ENCODE measurements at regions not wholly inside any gene's neighbourhood (a gene's known extent, or its start where the extent isn't known, plus 50 kb on each side); places are given as distances from the start of the nearest gene placed in this dataset.

GRCh38 chr13:79018166-79018565 is 359.2 kb upstream of the OBI1 start:
- H3K9me3 Mint-ChIP-seq: peaks cover 8% of the 10 kb centered on the region
- no peak overlapping the region for H3K27ac Mint-ChIP-seq
- no peaks in the 10 kb centered on the region for H3K4me1 Mint-ChIP-seq
- no peak overlapping the region for H3K4me3 Mint-ChIP-seq
- H3K36me3 Mint-ChIP-seq (ENCODE audit: low read depth): no peaks in the 10 kb centered on the region
- no peak for ATAC-seq
- DNase-seq: no peak
- H3K27me3 Mint-ChIP-seq: peaks cover 4% of the 10 kb centered on the region

GRCh38 chr13:79011179-79011578 is 352.2 kb upstream of the OBI1 start:
- H3K27ac Mint-ChIP-seq: no peak overlapping the region
- H3K27me3 Mint-ChIP-seq: peaks cover 3% of the 10 kb centered on the region
- H3K36me3 Mint-ChIP-seq (ENCODE audit: low read depth): no peaks in the 10 kb centered on the region
- H3K9me3 Mint-ChIP-seq: no peaks in the 10 kb centered on the region
- DNase-seq (no peak), ATAC-seq (no peak)
- H3K4me3 Mint-ChIP-seq: no peak overlapping the region
- H3K4me1 Mint-ChIP-seq: no peaks in the 10 kb centered on the region

DNA sequence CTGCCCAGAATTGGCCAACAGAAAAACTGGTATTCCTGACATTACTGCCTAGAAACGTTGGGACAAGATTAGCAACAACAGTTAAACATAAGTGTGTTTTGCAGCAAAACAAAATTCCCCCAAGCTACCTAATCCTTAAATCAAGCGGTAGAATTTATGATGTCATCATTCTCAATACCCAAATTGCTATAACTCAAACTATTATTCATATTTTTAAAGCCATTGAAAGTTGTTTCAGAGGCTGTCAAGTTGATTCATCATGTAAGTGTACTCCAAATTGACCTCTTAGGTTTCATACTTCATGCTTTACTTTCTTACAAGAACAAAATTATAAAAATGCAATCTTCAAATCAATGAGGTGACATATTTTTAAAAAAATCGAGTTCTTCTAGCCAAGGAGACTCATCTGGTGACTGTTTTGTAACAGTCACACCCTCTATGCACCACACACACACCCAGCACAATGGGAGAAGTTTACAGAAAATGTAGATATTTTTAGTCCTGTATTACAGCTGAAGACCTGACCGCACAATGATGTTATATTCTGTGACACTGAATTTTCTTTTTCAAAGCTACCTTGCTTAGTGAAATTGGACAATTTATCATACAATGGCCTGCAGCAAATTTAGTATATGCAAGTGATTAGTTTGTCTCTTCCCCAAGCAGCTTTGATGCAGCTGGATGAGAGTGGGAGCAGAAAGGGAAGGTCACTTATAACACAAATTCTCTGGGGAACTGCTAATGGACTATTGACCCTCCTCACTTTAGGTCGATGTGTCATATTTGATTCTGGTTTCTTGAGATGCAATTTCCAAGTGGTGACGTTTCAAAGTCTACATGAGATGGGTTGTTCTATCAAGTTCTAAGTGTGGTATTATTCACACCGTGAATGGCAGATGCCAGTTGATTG is 345.3 kb upstream of the OBI1 start:
- H3K9me3 Mint-ChIP-seq: no peaks in the 10 kb centered on the region

DNA sequence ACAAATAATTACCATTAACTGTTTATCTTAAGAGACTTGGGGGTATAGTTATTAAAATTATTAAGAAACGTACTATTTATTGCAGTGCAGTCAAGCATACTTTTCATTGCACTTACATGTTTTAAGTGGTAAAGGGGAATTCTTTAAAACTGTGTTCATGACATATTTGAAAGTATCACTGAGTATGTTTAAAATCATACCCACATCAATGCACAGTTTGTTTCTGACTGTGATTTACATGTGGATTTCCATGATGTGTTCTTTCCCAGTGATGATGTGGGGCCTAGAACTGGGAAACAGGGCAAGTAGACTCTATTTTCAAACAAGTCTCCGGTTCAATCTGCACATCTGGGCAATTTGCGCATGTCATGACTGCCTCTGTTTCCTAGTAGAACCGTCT is 340.5 kb upstream of the OBI1 start:
- Mint-ChIP-seq H3K27me3 (peaks cover 4% of the 10 kb centered on the region), H3K9me3 (no peaks in the 10 kb centered on the region), H3K36me3 (ENCODE audit: low read depth) (no peaks in the 10 kb centered on the region), H3K4me3 (no peak overlapping the region), H3K27ac (no peak overlapping the region), H3K4me1 (no peaks in the 10 kb centered on the region)
- ATAC-seq (no peak), DNase-seq (no peak)

More for the DNA sequence above, 345.3 kb upstream of the OBI1 start:
- Mint-ChIP-seq H3K27me3 (no peaks in the 10 kb centered on the region), H3K4me1 (no peaks in the 10 kb centered on the region), H3K4me3 (no peak overlapping the region), H3K27ac (no peak overlapping the region), H3K36me3 (ENCODE audit: low read depth) (no peaks in the 10 kb centered on the region)
- DNase-seq: no peak
- no peak for ATAC-seq

DNA sequence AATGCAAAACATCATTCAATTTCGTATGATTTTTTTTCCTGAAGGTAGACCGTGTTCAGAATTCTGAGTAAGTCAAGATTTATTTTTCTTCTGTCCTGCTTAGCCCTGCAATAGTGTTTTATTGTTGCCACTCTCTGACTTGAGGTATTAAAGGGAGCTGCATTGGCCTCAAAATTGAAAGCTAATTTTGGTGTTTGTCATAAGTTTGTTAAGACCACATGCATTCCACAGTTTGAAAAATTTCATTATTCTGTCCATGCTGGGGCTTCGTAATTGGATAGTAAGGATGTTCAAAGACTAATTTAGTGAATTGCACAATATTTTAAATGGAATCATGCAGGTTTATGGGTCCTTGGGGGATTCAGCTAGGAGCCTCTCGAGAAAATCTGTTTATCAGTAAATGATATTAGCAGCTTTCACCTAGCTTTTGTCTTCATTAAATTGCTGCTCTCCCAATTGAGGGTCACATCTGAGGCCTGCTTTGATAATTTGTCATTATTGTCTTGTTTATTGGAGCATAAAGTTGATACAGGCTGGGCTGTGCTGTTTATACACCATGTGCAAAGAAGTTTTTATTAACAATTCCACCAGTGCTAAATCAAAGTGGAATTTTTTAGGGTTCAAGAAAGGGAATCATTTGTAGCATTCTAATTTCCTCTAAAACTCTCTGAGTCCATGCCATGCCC is 339.8 kb upstream of the OBI1 start:
- Mint-ChIP-seq H3K36me3 (ENCODE audit: low read depth) (no peaks in the 10 kb centered on the region), H3K27ac (no peak overlapping the region), H3K27me3 (peaks cover 4% of the 10 kb centered on the region), H3K4me3 (no peak overlapping the region), H3K4me1 (no peaks in the 10 kb centered on the region), H3K9me3 (no peaks in the 10 kb centered on the region)
- DNase-seq (no peak), ATAC-seq (no peak)

DNA sequence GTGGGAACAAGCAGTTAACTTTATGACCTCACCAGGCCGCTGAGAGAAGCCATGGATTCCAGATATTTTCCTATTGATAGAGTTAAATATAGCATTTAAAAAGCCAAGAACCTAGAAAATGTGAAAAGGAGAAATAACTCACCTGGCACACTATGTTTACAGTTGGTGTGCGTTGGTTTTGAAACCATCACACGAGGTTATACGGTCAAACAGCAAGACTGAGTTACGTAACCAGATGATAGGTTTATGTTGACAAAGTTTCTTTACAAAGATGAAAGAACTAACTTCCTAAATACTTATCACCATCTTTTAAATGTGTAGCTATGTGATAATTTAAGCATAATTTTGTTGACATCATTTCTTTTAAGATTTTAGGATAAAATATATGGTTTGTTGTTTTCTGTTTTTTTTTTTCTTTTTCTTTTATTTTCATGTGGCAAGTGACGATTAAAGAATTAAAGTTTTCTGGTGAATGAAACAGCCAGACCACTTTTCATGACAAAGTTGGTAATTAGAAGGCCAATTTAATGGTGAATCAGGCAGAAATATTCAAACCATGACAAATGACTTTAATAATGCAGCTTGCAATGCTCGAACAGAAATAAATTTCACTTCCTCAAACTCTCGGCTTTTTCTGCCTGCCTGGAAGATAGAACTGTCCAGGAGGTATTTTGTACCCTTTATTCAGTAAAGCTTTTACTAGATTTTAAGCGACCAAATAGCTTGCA is 339.1 kb upstream of the OBI1 start:
- Mint-ChIP-seq H3K36me3 (ENCODE audit: low read depth) (no peaks in the 10 kb centered on the region), H3K4me3 (no peak overlapping the region), H3K27me3 (peaks cover 4% of the 10 kb centered on the region), H3K9me3 (no peaks in the 10 kb centered on the region), H3K4me1 (no peaks in the 10 kb centered on the region), H3K27ac (no peak overlapping the region)
- ATAC-seq (no peak), DNase-seq (no peak)

- Mint-ChIP-seq H3K4me1 (no peaks in the 10 kb centered on the region), H3K27ac (no peak overlapping the region), H3K9me3 (no peaks in the 10 kb centered on the region), H3K4me3 (no peak overlapping the region), H3K27me3 (peaks cover 4% of the 10 kb centered on the region), H3K36me3 (ENCODE audit: low read depth) (no peaks in the 10 kb centered on the region)
- DNase-seq (no peak), ATAC-seq (no peak)
These were observed 334.8 kb upstream of the OBI1 start for GRCh38 chr13:78993792-78994191.

DNA sequence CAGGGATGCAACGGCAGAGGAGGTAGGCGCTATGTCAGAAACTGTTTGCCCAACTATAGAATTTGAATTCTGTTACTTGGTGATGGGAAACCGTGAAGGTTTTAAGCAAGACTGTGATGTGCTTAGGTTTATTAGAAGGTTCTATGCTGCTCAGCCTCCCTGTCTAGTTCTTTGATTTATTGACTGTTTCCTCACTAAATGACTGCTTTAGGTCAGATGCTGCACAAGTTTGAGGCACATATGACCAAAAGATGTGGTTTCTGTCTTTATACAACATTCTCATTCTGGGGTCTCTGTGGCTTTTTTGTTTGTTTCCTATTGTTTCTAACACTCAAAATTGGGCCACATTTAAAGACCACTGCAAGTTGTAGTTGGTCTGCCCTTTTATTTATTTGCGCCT is 323.0 kb upstream of the OBI1 start:
- H3K36me3 Mint-ChIP-seq (ENCODE audit: low read depth): no peaks in the 10 kb centered on the region
- H3K27me3 Mint-ChIP-seq: peaks cover 9% of the 10 kb centered on the region
- no peak for DNase-seq
- H3K4me3 Mint-ChIP-seq: no peak overlapping the region
- H3K4me1 Mint-ChIP-seq: no peaks in the 10 kb centered on the region
- no peak overlapping the region for H3K27ac Mint-ChIP-seq
- no peaks in the 10 kb centered on the region for H3K9me3 Mint-ChIP-seq
- no peak for ATAC-seq

DNA sequence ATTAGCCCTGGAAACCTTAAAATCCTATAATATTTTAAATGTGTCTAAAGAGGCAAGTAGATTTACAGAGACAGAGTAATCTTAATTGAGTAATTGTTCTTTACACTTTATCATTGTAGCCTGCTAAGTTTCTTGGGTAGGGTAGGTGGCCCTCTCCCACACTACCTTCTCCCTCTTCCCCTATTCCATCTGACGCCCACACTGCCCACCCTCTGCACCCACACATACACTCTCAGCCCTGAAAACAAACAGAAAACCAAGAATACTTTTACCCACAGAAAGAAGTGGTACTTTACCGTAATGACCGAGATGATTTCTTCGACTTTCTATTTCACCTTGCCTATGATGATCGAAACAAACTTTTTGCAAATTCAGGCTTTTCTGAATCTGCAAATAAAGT is 320.4 kb upstream of the OBI1 start:
- no peak overlapping the region for H3K27ac Mint-ChIP-seq
- peaks cover 9% of the 10 kb centered on the region for H3K27me3 Mint-ChIP-seq
- no peak overlapping the region for H3K4me3 Mint-ChIP-seq
- no peak for DNase-seq
- no peaks in the 10 kb centered on the region for H3K9me3 Mint-ChIP-seq
- H3K36me3 Mint-ChIP-seq (ENCODE audit: low read depth): no peaks in the 10 kb centered on the region
- ATAC-seq: no peak
- H3K4me1 Mint-ChIP-seq: no peaks in the 10 kb centered on the region

GRCh38 chr13:78978381-78978998 is 319.5 kb upstream of the OBI1 start:
- Mint-ChIP-seq H3K36me3 (ENCODE audit: low read depth) (no peaks in the 10 kb centered on the region), H3K27ac (no peak overlapping the region), H3K27me3 (peaks cover 9% of the 10 kb centered on the region), H3K4me1 (no peaks in the 10 kb centered on the region), H3K4me3 (no peak overlapping the region), H3K9me3 (no peaks in the 10 kb centered on the region)
- DNase-seq (peak; percentile 11), ATAC-seq (peak; percentile 65)

DNA sequence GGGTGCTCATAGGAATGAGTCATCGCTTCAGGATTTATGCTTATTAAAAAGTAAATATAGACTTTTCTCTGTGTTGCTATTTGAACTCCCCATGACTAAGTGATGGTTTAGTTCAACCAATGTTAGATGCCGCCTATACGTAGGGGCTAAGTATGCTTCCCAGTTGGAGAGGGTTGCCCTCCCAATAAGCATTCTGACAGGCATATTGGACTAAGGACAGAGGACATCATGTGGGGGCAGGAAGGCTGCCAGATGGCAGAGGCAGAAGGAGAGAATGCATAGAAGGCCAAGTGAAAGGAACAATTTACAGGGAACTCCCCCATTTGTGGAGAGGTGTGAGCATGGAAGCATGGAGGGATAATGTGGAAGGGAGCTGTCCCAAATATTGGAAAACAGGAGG is 318.4 kb upstream of the OBI1 start:
- DNase-seq: no peak
- H3K27ac Mint-ChIP-seq: no peak overlapping the region

GRCh38 chr13:78976696-78977095 is 317.7 kb upstream of the OBI1 start:
- DNase-seq (no peak), ATAC-seq (no peak)
- Mint-ChIP-seq H3K27ac (no peak overlapping the region), H3K4me1 (no peaks in the 10 kb centered on the region), H3K9me3 (no peaks in the 10 kb centered on the region), H3K36me3 (ENCODE audit: low read depth) (no peaks in the 10 kb centered on the region), H3K4me3 (no peak overlapping the region), H3K27me3 (peaks cover 9% of the 10 kb centered on the region)

More for the DNA sequence above, 318.4 kb upstream of the OBI1 start:
- H3K9me3 Mint-ChIP-seq: no peaks in the 10 kb centered on the region
- ATAC-seq: no peak
- H3K36me3 Mint-ChIP-seq (ENCODE audit: low read depth): no peaks in the 10 kb centered on the region
- no peak overlapping the region for H3K4me3 Mint-ChIP-seq
- no peaks in the 10 kb centered on the region for H3K4me1 Mint-ChIP-seq
- peaks cover 9% of the 10 kb centered on the region for H3K27me3 Mint-ChIP-seq

- H3K36me3 Mint-ChIP-seq (ENCODE audit: low read depth): no peaks in the 10 kb centered on the region
- no peak overlapping the region for H3K27ac Mint-ChIP-seq
- peaks cover 7% of the 10 kb centered on the region for H3K9me3 Mint-ChIP-seq
- no peak overlapping the region for H3K4me3 Mint-ChIP-seq
- DNase-seq (no peak), ATAC-seq (no peak)
- H3K27me3 Mint-ChIP-seq: peaks cover 8% of the 10 kb centered on the region
- no peaks in the 10 kb centered on the region for H3K4me1 Mint-ChIP-seq
These were observed 313.6 kb upstream of the OBI1 start for GRCh38 chr13:78972561-78972960.

DNA sequence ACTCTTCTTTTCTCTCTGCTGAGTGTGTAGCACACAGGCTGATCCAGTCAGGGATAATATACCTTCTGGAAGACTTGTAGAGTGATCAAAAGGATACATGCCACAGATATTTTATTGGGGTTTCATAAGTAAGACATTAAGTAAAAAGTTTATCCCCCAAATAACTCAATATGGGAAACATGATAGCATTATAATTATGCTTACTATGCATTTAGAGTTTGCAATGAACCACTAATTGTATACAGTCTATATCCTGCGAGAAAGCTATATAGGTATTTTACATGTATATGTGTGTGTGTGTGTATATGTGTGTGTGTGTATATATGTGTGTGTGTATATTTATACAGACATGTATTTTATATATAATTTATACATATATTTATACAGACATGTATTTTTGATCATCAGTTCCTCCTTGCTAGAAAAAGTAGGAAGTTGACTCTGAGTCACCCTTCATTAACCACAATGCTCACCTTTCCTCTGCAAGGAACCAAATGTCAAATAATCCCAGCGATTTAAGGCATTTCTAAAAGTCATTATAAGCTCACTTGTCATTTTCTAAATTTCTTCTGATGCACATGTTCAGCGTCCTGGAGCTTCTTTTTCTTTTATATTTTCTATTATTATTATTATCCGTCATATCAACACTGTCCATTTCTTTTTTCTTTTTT is 312.5 kb upstream of the OBI1 start:
- Mint-ChIP-seq H3K9me3 (peaks cover 7% of the 10 kb centered on the region), H3K27me3 (peaks cover 4% of the 10 kb centered on the region), H3K36me3 (ENCODE audit: low read depth) (no peaks in the 10 kb centered on the region), H3K4me1 (no peaks in the 10 kb centered on the region), H3K27ac (no peak overlapping the region), H3K4me3 (no peak overlapping the region)
- no peak for ATAC-seq
- DNase-seq: no peak
